H1 (cell line): ENCODE measurements at regions not wholly inside any gene's neighbourhood (a gene's known extent, or its start where the extent isn't known, plus 50 kb on each side); places are given as distances from the start of the nearest gene placed in this dataset.

ENCODE experiments used
- GABPA ChIP-seq: IDR thresholded peaks from 2 replicates; pipeline ENCODE4 v1.6.1; 2011; ENCODE audit warnings: mild to moderate bottlenecking, low read length, moderate library complexity, borderline replicate concordance; ENCODE audit not compliant: insufficient read depth
- KDM5A ChIP-seq: fragments of 200-600 bp; IDR thresholded peaks from 2 replicates; pipeline ENCODE4 v1.7.1; 2012; ENCODE audit warnings: mild to moderate bottlenecking, low read length, inconsistent platforms, mixed read lengths
- PHF8 ChIP-seq: fragments of 200-600 bp; sonication (generic); conservative IDR thresholded peaks from 2 replicates; pipeline ENCODE4 v1.7.1; 2012; ENCODE audit warnings: low read depth, mild to moderate bottlenecking, inconsistent platforms, low read length, moderate library complexity
- SIN3A ChIP-seq, 2 experiments: IDR thresholded peaks in 1 of 2; conservative IDR thresholded peaks in 1 of 2; 2 replicates each; pipeline ENCODE4 v1.6.1; 2011 to 2012; ENCODE audit warnings: low read length in 2 of 2, improper control_type of control experiment in 1 of 2, low read depth in 1 of 2, mild to moderate bottlenecking in 1 of 2
- SIX5 ChIP-seq: IDR thresholded peaks from 2 replicates; pipeline ENCODE4 v1.6.1; 2011; ENCODE audit warnings: mild to moderate bottlenecking, low read depth, low read length

- TF ChIP-seq GABPA, result no peak
- no peak for TF ChIP-seq PHF8
- no peak for TF ChIP-seq SIN3A (conservative IDR thresholded peaks at IDR 0.05 in 1 of 2, IDR thresholded peaks at IDR 0.05 in 1 of 2; ENCODE audit: low read depth in 1 of 2, low read length in 2 of 2)
- no peak for TF ChIP-seq KDM5A
- no peak for TF ChIP-seq SIX5
These were observed 315.0 kb upstream of the NDST4 start (continued) for GRCh38 chr4:115428455-115428854.
